Natural killer cell (primary cell): ENCODE measurements at regions not wholly inside any gene's neighbourhood (a gene's known extent, or its start where the extent isn't known, plus 50 kb on each side); places are given as distances from the start of the nearest gene placed in this dataset.

ENCODE experiments used
- ATAC-seq, 3 donors: fragments of 150-1000 bp in 2 of 3; fragments of 200-7000 bp in 1 of 3; cut with Tn5 transposase; 1 replicate in 1 of 3; 2 replicates in 2 of 3; pipeline ENCODE4 v1.10.0; 2021; ENCODE audit warnings: mild to moderate bottlenecking in 2 of 3, moderate library complexity in 2 of 3
- DNase-seq, 2 donors: peaks; one replicate each; pipeline versions ENCODE4 v3.0.0 to v3.0.0-alpha.2; 2013 to 2021; ENCODE audit warnings: mixed read lengths in 1 of 2
- H3K27ac ChIP-seq: one replicate; pipeline ENCODE4 v1.5.1; 2013; ENCODE audit warnings: mild to moderate bottlenecking, low read length
- H3K27me3 ChIP-seq: one replicate; pipeline ENCODE4 v1.6.1; 2013; ENCODE audit warnings: low read length; ENCODE audit not compliant: control insufficient read depth, insufficient read depth
- H3K36me3 ChIP-seq: one replicate; pipeline ENCODE4 v1.6.1; 2013; ENCODE audit warnings: low read length; ENCODE audit not compliant: control insufficient read depth, insufficient read depth
- H3K4me1 ChIP-seq: one replicate; pipeline ENCODE4 v1.6.1; 2013; ENCODE audit warnings: low read length; ENCODE audit not compliant: control insufficient read depth, insufficient read depth
- H3K4me3 ChIP-seq: one replicate; pipeline ENCODE4 v1.5.1; 2013; ENCODE audit warnings: low read length
- H3K9me3 ChIP-seq: one replicate; pipeline ENCODE4 v1.6.1; 2013; ENCODE audit warnings: low read length; ENCODE audit not compliant: control insufficient read depth, insufficient read depth
- H3K27ac Mint-ChIP-seq, 2 donors: one replicate each; pipeline ENCODE4 v1.8.0; 2022; ENCODE audit warnings: mild to moderate bottlenecking in 2 of 2, mixed read lengths in 2 of 2, moderate library complexity in 1 of 2
- H3K27me3 Mint-ChIP-seq, 2 donors: one replicate each; pipeline ENCODE4 v1.8.0; 2022; ENCODE audit warnings: low read depth in 2 of 2, mixed read lengths in 2 of 2
- H3K36me3 Mint-ChIP-seq: one replicate; pipeline ENCODE4 v1.8.0; 2022; ENCODE audit warnings: mixed read lengths
- H3K4me1 Mint-ChIP-seq, 2 donors: one replicate each; pipeline ENCODE4 v1.8.0; 2022; ENCODE audit warnings: mixed read lengths in 2 of 2
- H3K4me3 Mint-ChIP-seq: one replicate; pipeline ENCODE4 v1.8.0; 2022; ENCODE audit warnings: mild to moderate bottlenecking, moderate library complexity, mixed read lengths
- H3K9me3 Mint-ChIP-seq, 2 donors: one replicate each; pipeline ENCODE4 v1.8.0; 2022; ENCODE audit warnings: mixed read lengths in 2 of 2
- CTCF ChIP-seq: fragments of 200-600 bp; IDR thresholded peaks from one replicate; pipeline ENCODE4 v1.8.0; 2022; ENCODE audit warnings: antibody characterized with exemption
- WGBS: methylation state at CpG from one replicate; pipeline ENCODE4 v1.1.7; 2013; ENCODE audit warnings: missing lambda C conversion rate; ENCODE audit not compliant: insufficient coverage; 5-methylcytosine and 5-hydroxymethylcytosine counted together
- intact Hi-C: fragments of 100-400 bp; cut with micrococcal nuclease; formaldehyde crosslinking; loops from one replicate; pipeline ENCODE4 v1.14.2; 2022

- Histone ChIP-seq H3K27ac (no peak overlapping the region), H3K9me3 (peaks cover 7% of the 10 kb centered on the region), H3K4me1 (no peaks in the 10 kb centered on the region), H3K36me3 (no peaks in the 10 kb centered on the region), H3K27me3 (no peaks in the 10 kb centered on the region), H3K4me3 (no peak overlapping the region)
- Mint-ChIP-seq H3K9me3 (peaks cover 6 to 10% of the 10 kb centered on the region in 2 donors), H3K4me3 (no peak overlapping the region), H3K27ac (no peak overlapping the region), H3K4me1 (no peaks in the 10 kb centered on the region), H3K36me3 (no peaks in the 10 kb centered on the region), H3K27me3 (no peaks in the 10 kb centered on the region)
- WGBS = 75% methylated on average over 1 of the region's 1 CpG
- ATAC-seq = no peak
- TF ChIP-seq CTCF = no peak
- intact Hi-C loops = no loop called here
- DNase-seq = no peak
Measured at GRCh38 chr5:3252235-3252634, 343.4 kb upstream of the IRX1 start.

GRCh38 chr5:3251784-3252183, 343.8 kb upstream of the IRX1 start:
- no peak for DNase-seq
- no peak for TF ChIP-seq CTCF
- intact Hi-C loops = no loop called here

DNA sequence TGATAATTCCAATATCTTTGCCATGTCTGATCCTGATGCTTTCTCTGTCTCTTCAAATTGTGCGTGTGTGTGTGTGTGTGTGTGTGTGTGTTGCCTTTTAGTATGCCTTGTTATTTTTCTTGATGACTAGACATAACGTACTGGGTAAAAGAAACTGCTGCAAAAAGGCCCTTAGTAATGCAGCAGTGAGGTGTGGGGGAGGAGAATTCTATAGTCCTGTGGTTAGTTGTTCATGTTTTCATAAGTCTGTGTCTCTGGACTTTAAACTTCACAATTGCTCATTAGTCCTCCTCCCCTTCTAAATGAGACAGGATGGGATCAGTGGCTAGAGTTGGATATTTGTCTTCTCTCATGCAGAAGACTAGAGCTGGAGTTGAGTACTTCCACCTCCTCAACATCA, 346.2 kb upstream of the IRX1 start:
- H3K27me3 ChIP-seq = no peaks in the 10 kb centered on the region
- no peaks in the 10 kb centered on the region for H3K4me1 Mint-ChIP-seq
- peaks cover 7% of the 10 kb centered on the region for H3K9me3 ChIP-seq
- no peaks in the 10 kb centered on the region for H3K27me3 Mint-ChIP-seq
- H3K27ac ChIP-seq = no peak overlapping the region
- no peak for ATAC-seq
- peaks cover 10 to 13% of the 10 kb centered on the region in 2 donors for H3K9me3 Mint-ChIP-seq
- intact Hi-C loops = no loop called here
- WGBS = 79% methylated on average over 2 of the region's 2 CpGs
- no peaks in the 10 kb centered on the region for H3K36me3 ChIP-seq
- TF ChIP-seq CTCF = no peak
- no peaks in the 10 kb centered on the region for H3K4me1 ChIP-seq
- no peaks in the 10 kb centered on the region for H3K36me3 Mint-ChIP-seq
- H3K4me3 ChIP-seq = no peak overlapping the region
- H3K4me3 Mint-ChIP-seq = no peak overlapping the region
- DNase-seq = no peak
- H3K27ac Mint-ChIP-seq = no peak overlapping the region

More at GRCh38 chr5:3251784-3252183, 343.8 kb upstream of the IRX1 start:
- H3K9me3 Mint-ChIP-seq = peaks cover 10% of the 10 kb centered on the region in 2 donors
- no peak overlapping the region for H3K4me3 ChIP-seq
- no peak overlapping the region for H3K4me3 Mint-ChIP-seq
- no peaks in the 10 kb centered on the region for H3K27me3 ChIP-seq
- ATAC-seq = no peak
- 32% methylated on average over 3 of the region's 5 CpGs for WGBS
- H3K9me3 ChIP-seq = peaks cover 7% of the 10 kb centered on the region
- H3K36me3 ChIP-seq = no peaks in the 10 kb centered on the region
- H3K4me1 Mint-ChIP-seq = no peaks in the 10 kb centered on the region
- no peaks in the 10 kb centered on the region for H3K36me3 Mint-ChIP-seq
- no peak overlapping the region for H3K27ac ChIP-seq
- H3K27ac Mint-ChIP-seq = no peak overlapping the region
- H3K4me1 ChIP-seq = no peaks in the 10 kb centered on the region
- no peaks in the 10 kb centered on the region for H3K27me3 Mint-ChIP-seq

GRCh38 chr5:3237276-3237868, 358.3 kb upstream of the IRX1 start:
- no peaks in the 10 kb centered on the region for H3K36me3 ChIP-seq
- no peak overlapping the region for H3K27ac Mint-ChIP-seq
- H3K27me3 Mint-ChIP-seq = no peaks in the 10 kb centered on the region
- no peak for TF ChIP-seq CTCF
- H3K9me3 Mint-ChIP-seq = peaks cover 2% of the 10 kb centered on the region in 2 donors
- no peak overlapping the region for H3K4me3 Mint-ChIP-seq
- no peaks in the 10 kb centered on the region for H3K4me1 Mint-ChIP-seq
- no peak overlapping the region for H3K4me3 ChIP-seq
- no peaks in the 10 kb centered on the region for H3K27me3 ChIP-seq
- peaks cover 25% of the 10 kb centered on the region for H3K9me3 ChIP-seq
- H3K4me1 ChIP-seq = no peaks in the 10 kb centered on the region
- WGBS = 91% methylated on average over 11 of the region's 11 CpGs
- DNase-seq = no peak
- H3K36me3 Mint-ChIP-seq = no peaks in the 10 kb centered on the region
- no peak for ATAC-seq
- intact Hi-C loops = no loop called here
- H3K27ac ChIP-seq = no peak overlapping the region
